ENCODE measurements at regions not wholly inside any gene's neighbourhood (a gene's known extent, or its start where the extent isn't known, plus 50 kb on each side); places are given as distances from the start of the nearest gene placed in this dataset.

DNA sequence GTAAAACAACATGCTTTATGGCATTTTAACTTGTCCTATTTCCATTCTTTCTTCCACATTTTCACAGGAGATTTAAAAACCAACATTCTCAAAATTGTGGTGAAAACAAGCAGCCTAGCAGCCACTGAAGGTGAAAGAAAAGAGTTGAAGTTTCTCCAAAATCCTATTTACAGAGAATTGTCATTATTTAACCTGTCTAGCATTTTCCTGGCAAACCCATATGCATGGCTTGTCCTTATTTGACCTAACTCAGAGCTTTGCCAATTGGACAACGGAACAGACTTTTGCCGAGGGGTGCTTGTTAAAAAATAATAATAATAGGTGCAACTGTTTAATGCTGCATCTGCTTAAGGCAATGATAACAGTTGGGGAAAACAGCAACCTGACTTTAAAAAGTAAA is 80.4 kb upstream of the PCSK5 start:
- TF ChIP-seq, protein P1, sequence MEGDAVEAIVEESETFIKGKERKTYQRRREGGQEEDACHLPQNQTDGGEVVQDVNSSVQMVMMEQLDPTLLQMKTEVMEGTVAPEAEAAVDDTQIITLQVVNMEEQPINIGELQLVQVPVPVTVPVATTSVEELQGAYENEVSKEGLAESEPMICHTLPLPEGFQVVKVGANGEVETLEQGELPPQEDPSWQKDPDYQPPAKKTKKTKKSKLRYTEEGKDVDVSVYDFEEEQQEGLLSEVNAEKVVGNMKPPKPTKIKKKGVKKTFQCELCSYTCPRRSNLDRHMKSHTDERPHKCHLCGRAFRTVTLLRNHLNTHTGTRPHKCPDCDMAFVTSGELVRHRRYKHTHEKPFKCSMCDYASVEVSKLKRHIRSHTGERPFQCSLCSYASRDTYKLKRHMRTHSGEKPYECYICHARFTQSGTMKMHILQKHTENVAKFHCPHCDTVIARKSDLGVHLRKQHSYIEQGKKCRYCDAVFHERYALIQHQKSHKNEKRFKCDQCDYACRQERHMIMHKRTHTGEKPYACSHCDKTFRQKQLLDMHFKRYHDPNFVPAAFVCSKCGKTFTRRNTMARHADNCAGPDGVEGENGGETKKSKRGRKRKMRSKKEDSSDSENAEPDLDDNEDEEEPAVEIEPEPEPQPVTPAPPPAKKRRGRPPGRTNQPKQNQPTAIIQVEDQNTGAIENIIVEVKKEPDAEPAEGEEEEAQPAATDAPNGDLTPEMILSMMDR (conservative IDR thresholded peaks at IDR 0.05; ENCODE audit: low read length): no peak
- TF ChIP-seq EZH2phosphoT487 (IDR thresholded peaks at IDR 0.05; ENCODE audit: borderline replicate concordance): no peak

All from Loucy (cell line).